NCI-H1105 treated with DMSO at 0.1 percent for 48 hours (cell line): ENCODE measurements at regions not wholly inside any gene's neighbourhood (a gene's known extent, or its start where the extent isn't known, plus 50 kb on each side); places are given as distances from the start of the nearest gene placed in this dataset.
A peak's percentile ranks its signal among the peaks of the same experiment; 100 is the strongest.
"Not testable (repeated sequence)": the region's sequence is repeated elsewhere in the genome, so short reads cannot be mapped to it uniquely, and the experiment has no call there.

Source experiments
- DNase-seq: peaks from one replicate; lab custom pipeline; 2025; lab: John Stamatoyannopoulos, UW

GRCh38 chr16:48003206-48003907 lies 152.4 kb downstream of the ABCC12 start:
- DNase-seq = no peak

- no peak for DNase-seq
Measured at GRCh38 chr16:48001324-48001895, 154.4 kb downstream of the ABCC12 start.

- DNase-seq = no peak
Measured at GRCh38 chr16:48000622-48001021, 155.2 kb downstream of the ABCC12 start.

- DNase-seq = no peak
Measured at GRCh38 chr16:47999595-47999994, 156.2 kb downstream of the ABCC12 start.

GRCh38 chr16:47995354-47995753 lies 160.4 kb downstream of the ABCC12 start:
- DNase-seq = no peak

GRCh38 chr16:47991491-47991890 lies 164.3 kb downstream of the ABCC12 start:
- no peak for DNase-seq

- DNase-seq = no peak
Measured at GRCh38 chr16:47990676-47991075, 165.1 kb downstream of the ABCC12 start.

GRCh38 chr16:47987136-47987535 lies 168.7 kb downstream of the ABCC12 start:
- DNase-seq = no peak

GRCh38 chr16:47986031-47986430 lies 169.8 kb downstream of the ABCC12 start:
- DNase-seq = no peak

GRCh38 chr16:47984669-47985068 lies 171.1 kb downstream of the ABCC12 start:
- no peak for DNase-seq

- DNase-seq = no peak
Measured at GRCh38 chr16:47983999-47984580, 171.7 kb downstream of the ABCC12 start.

GRCh38 chr16:47980212-47980611 lies 175.6 kb downstream of the ABCC12 start:
- DNase-seq = no peak

GRCh38 chr16:47979616-47980182 lies 176.1 kb downstream of the ABCC12 start:
- DNase-seq = no peak

GRCh38 chr16:47979164-47979520 lies 176.7 kb downstream of the ABCC12 start:
- peak; percentile 42 for DNase-seq

GRCh38 chr16:47978491-47979163 lies 177.2 kb downstream of the ABCC12 start:
- no peak for DNase-seq

- no peak for DNase-seq
Measured at GRCh38 chr16:47977802-47978201, 178.0 kb downstream of the ABCC12 start.

- DNase-seq = no peak
Measured at GRCh38 chr16:47976636-47977210, 179.1 kb downstream of the ABCC12 start.

GRCh38 chr16:47974971-47975370 lies 180.8 kb downstream of the ABCC12 start:
- not testable (repeated sequence) for DNase-seq

GRCh38 chr16:47973552-47973951 lies 182.2 kb downstream of the ABCC12 start:
- no peak for DNase-seq

- DNase-seq = no peak
Measured at GRCh38 chr16:47972246-47972985, 183.4 kb downstream of the ABCC12 start.

- DNase-seq = no peak
Measured at GRCh38 chr16:47971225-47971624, 184.6 kb downstream of the ABCC12 start.
